ENCODE measurements at regions not wholly inside any gene's neighbourhood (a gene's known extent, or its start where the extent isn't known, plus 50 kb on each side); places are given as distances from the start of the nearest gene placed in this dataset.

GRCh38 chr20:19923762-19924161 lies 93.4 kb upstream of the NAA20 start:
- no peaks in the 10 kb centered on the region for H3K27me3 Mint-ChIP-seq
- no peak for DNase-seq (ENCODE audit: extremely low spot score, unreplicated experiment)
- H3K4me3 Mint-ChIP-seq = no peak overlapping the region
- no peaks in the 10 kb centered on the region for H3K9me3 Mint-ChIP-seq
- peaks cover 3% of the 10 kb centered on the region for H3K36me3 Mint-ChIP-seq
- peaks cover 10% of the 10 kb centered on the region for H3K4me1 Mint-ChIP-seq (ENCODE audit: unreplicated experiment)
- no peak for TF ChIP-seq CTCF (conservative IDR thresholded peaks at IDR 0.05)
- no peak overlapping the region for H3K27ac Mint-ChIP-seq

- Mint-ChIP-seq H3K4me1 (ENCODE audit: unreplicated experiment) (peaks cover 10% of the 10 kb centered on the region), H3K4me3 (no peak overlapping the region), H3K9me3 (no peaks in the 10 kb centered on the region), H3K36me3 (peaks cover 3% of the 10 kb centered on the region), H3K27me3 (no peaks in the 10 kb centered on the region), H3K27ac (no peak overlapping the region)
- DNase-seq (ENCODE audit: extremely low spot score, unreplicated experiment) = no peak
- no peak for TF ChIP-seq CTCF (conservative IDR thresholded peaks at IDR 0.05)
Measured at GRCh38 chr20:19924255-19924654, 92.9 kb upstream of the NAA20 start.

- Mint-ChIP-seq H3K27me3 (no peaks in the 10 kb centered on the region), H3K4me1 (ENCODE audit: unreplicated experiment) (peaks cover 6% of the 10 kb centered on the region), H3K36me3 (peaks cover 3% of the 10 kb centered on the region), H3K9me3 (no peaks in the 10 kb centered on the region), H3K4me3 (no peak overlapping the region), H3K27ac (no peak overlapping the region)
- DNase-seq (ENCODE audit: extremely low spot score, unreplicated experiment) = no peak
- TF ChIP-seq CTCF (conservative IDR thresholded peaks at IDR 0.05) = no peak
Measured at GRCh38 chr20:19926591-19926990, 90.6 kb upstream of the NAA20 start.

GRCh38 chr20:19928328-19929011 lies 88.7 kb upstream of the NAA20 start:
- H3K27me3 Mint-ChIP-seq = no peaks in the 10 kb centered on the region
- H3K4me1 Mint-ChIP-seq (ENCODE audit: unreplicated experiment) = peaks cover 5% of the 10 kb centered on the region
- no peaks in the 10 kb centered on the region for H3K9me3 Mint-ChIP-seq
- H3K36me3 Mint-ChIP-seq = peaks cover 3% of the 10 kb centered on the region
- peak overlapping the region; percentile 39 for H3K27ac Mint-ChIP-seq
- peak overlapping the region; percentile 17 for H3K4me3 Mint-ChIP-seq
- no peak for TF ChIP-seq CTCF (conservative IDR thresholded peaks at IDR 0.05)
- DNase-seq (ENCODE audit: extremely low spot score, unreplicated experiment) = no peak

GRCh38 chr20:19929012-19929360 lies 88.2 kb upstream of the NAA20 start:
- peak overlapping the region; percentile 39 for H3K27ac Mint-ChIP-seq

More at GRCh38 chr20:19929012-19929360, 88.2 kb upstream of the NAA20 start:
- H3K4me3 Mint-ChIP-seq = no peak overlapping the region
- no peaks in the 10 kb centered on the region for H3K9me3 Mint-ChIP-seq
- no peak for DNase-seq (ENCODE audit: extremely low spot score, unreplicated experiment)
- no peaks in the 10 kb centered on the region for H3K27me3 Mint-ChIP-seq
- TF ChIP-seq CTCF (conservative IDR thresholded peaks at IDR 0.05) = no peak
- H3K4me1 Mint-ChIP-seq (ENCODE audit: unreplicated experiment) = peaks cover 5% of the 10 kb centered on the region
- peaks cover 3% of the 10 kb centered on the region for H3K36me3 Mint-ChIP-seq

All from type B pancreatic cell (in vitro differentiated cells).